GM21786 (cell line): ENCODE measurements at regions not wholly inside any gene's neighbourhood (a gene's known extent, or its start where the extent isn't known, plus 50 kb on each side); places are given as distances from the start of the nearest gene placed in this dataset.

ENCODE experiments used
- ATAC-seq: cut with Tn5 transposase; IDR thresholded peaks from one replicate; pipeline ENCODE4 v1.9.1; 2021; ENCODE audit not compliant: unreplicated experiment

DNA sequence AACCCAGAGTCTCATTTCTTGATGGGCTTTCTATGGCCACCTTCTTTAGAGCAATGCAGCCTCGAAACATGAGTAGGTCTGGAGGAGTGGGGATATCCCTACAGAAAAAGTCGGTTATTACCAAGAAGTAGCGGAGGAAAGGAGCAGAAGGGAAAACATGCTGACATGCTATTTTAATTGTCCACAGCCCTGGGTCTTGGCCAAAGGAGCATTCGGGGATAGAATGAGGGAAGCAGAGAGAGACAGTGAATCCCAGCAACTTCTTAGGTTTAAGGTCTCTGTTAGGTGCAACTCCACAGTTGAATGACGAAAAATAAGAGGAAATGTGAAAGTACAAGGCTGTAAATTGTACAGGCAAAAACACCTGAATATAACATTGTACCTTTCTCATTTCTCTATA is 506.7 kb upstream of the CDH18 start:
- no peak for ATAC-seq

DNA sequence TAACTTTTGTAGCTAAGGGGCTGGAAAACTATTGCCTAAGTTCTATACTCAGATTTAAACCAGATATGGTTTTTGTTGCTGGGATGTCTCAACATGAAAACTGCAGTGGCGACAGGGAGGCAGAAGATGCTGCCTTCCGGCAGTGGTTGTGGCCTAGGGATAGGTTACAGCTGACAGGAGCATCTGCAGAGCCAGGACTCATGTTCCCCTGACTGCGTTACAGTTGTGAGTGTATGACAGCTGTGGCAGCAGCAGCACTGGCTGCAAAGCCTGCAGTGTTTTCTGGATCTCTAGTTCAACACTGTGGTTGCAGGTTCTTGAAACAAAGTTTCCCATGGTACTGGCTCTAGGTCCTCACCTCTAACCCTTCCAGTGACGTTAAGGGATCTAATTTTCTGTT is 498.8 kb upstream of the CDH18 start:
- no peak for ATAC-seq

DNA sequence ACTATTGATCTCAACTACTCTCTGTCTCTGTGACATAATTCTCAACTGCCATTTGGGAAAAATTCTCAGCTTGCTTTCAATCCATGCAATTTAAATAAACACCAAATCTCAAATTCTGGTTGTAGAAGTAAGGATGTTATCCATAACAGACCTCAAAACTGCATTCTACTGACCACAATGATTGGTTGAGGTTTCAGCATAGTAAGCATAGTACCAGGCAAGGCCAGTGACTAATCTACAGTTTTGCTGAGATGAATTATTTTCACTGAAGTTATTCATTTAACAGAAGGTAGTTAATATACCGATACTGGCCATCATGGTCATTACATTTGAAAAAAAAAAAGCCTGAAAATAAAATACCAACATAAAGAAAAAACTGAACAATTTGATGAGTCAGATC is 488.0 kb upstream of the CDH18 start:
- no peak for ATAC-seq

DNA sequence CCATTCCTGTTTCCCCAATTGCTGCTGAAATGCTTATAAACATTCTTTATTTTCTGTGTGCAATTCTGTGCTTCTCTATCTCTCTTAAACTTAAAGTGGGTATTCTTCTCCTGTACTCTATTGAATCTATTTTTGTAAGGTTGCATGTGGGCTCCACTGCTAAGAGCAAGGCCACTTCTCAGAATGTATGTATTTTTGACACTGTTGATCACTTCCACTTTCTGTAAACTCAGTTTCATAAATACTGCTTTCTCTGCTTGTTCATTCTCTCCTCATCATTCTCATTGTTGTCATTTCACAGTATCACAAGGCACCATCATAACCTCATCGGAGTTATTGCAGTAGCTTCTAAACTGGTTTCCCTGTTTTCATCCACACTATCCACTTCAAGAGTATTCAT is 483.0 kb upstream of the CDH18 start:
- peak; percentile 83 for ATAC-seq

DNA sequence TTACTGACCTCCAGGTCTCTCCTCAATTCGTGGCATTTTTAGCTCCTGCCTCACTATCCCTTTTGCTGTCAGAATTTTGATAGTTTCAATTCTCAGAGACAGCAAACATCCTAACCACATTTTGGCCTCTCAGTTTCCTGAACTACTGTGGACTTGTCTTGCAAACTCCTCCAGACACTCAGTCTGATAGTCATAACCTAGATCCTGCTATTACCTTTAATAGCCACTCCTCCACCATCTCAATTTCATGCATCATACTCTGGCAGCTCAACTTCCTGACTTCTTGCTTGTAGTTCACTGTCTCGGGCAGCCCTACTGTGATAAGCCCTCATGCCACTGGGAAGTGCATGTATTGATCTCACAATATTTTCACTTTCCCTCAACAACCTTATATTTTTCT is 481.8 kb upstream of the CDH18 start:
- no peak for ATAC-seq

DNA sequence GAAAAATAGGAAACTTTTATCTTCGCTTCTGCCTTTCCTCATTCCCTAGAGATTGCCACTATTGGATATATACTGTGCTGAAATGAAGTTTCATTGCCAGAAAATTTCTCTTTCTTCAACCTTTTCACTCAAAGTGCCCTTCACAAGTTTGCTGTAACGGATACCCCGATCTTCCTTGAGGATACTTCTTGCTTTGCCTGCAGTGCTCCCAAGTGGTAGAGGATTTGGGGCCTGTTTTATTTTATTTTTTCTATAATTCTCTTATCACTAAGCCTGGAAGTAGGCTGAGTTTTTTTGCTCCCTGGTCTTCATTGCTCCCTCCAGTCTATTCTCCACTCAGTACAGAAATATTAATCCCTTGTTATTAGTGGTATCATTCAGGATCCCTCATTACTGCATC is 481.4 kb upstream of the CDH18 start:
- no peak for ATAC-seq

DNA sequence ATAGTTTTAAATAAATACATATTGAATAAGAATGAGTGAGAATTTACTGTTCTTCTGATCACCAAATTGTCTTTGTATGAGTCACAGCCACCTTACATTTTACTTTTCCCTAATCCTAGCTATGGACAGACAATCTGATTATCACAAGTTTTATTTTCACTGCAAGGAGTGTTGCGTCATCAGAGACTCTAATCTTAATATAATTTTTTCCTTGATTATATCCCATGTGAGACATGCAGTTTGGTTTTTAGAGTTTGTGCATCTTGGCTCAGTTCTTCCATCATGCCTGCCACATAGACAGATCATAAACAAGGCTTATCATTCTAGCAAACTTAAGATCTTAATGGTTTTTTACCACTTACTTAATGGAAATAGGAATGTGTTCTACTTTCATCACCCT is 478.5 kb upstream of the CDH18 start:
- no peak for ATAC-seq

DNA sequence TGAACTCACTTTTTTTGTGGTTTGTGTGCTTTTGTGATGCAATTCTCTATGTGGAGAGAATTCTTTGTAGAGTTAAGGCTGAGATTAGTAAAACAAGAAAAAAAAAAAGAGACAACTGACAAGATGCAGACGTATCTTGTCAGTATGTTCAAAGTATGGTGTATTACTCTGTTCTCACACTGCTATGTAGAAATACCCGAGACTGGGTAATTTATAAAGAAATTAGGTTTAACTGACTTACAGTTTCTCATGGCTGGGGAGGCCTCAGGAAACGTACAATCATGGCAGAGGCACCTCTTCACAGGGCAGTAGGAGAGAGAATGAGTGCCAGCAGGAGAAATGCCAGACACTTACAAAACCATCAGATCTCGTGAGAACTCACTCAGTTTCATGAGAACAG is 475.2 kb upstream of the CDH18 start:
- no peak for ATAC-seq

DNA sequence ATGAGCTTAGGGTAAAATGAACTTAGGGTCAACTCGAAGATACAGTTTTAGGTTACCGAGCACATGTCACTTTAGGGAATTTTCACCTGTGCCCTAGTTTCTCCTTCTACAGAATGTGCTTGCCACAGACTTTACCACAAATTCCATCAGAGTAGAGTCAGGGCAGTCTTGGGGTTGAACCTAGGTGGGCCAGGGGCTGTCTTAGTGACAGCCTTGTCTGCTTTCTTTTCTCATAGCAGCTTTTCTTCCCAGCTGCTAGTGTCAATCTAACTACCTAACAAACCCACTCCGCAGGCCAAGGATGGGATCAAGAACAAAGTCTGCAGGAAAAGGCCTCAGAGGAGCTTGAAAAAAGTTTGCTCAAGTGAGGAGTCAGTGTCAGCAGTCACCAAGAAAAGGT is 458.1 kb upstream of the CDH18 start:
- no peak for ATAC-seq

DNA sequence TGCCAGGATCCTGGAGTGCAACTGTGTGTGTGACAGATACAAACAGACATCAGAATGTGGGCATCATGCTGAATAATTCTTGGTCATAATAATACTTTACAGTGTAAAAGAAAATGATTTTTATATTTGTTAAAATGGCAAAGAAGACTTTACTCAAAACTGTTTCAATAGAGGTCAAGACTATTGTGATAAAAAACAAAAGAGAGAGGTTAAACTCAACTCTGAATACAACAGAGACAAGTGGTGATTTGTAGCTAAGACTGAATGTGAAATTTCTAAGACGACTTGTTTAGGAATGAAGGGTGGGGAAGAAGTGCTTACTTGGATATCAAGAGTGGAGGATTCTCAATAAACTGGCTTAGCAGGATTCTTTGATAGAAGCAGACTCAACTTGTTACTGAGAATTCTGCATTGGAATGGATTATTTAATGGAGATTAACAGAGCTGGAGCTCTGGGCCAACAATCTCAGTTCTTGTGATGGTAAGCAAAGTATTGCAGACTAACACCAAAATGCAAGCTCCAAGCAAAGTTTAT is 457.4 kb upstream of the CDH18 start:
- no peak for ATAC-seq

DNA sequence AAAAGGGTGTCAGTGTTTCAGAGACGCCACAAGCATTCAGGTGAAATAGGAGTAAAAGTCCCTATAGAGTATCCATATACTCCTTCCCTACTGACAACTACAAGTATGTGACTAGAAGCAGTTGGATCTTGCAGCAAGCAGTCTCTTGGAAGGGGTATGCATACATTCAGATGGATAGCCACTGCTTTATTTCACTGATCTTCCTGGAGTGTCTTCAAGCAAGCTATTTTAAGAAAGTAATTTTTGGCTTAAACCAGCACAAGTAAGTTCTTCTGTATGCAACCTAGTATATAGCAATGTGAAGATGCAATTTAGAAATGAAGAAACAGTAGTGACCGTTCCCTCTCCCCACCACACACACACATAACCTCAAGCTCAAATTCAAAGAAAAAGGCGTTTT is 446.8 kb upstream of the CDH18 start:
- no peak for ATAC-seq

DNA sequence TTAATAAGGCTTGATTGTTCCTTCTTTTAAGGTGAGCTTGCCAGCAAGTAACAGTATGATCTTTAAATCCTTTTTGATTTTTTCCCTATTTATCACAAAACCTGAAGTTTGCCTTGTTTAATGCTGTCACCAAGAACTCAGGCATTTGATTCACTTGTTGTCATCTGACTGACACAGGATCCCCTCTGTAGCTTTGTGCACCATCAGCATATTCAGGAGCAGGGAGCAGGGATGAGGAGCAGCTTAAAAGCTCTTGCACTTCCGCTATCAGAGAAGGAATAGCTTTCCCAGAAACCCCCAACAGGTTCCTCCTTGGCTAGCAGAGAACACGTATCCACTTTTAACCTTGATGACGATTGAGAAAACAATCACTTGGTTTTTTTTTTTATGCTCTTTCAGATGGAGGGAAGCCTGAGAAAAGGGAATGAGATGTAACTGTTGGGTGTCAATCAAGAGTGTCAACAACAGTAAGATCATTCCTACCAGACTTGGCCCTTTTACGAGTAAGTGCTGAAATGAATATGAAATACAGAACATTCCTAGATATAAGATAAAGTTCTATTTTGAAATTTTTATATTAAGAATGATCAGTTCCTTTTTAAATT is 433.1 kb upstream of the CDH18 start:
- ATAC-seq = no peak
